OCI-LY1 (cell line): ENCODE measurements at regions not wholly inside any gene's neighbourhood (a gene's known extent, or its start where the extent isn't known, plus 50 kb on each side); places are given as distances from the start of the nearest gene placed in this dataset.

ENCODE experiments used
- CTCF ChIP-seq: fragments of 200-600 bp; sonication (generic), shearing (Covaris generic); IDR thresholded peaks from 2 replicates; pipeline ENCODE4 v1.5.1; 2017; ENCODE audit warnings: mild to moderate bottlenecking, antibody characterized with exemption, low read length, moderate library complexity, mixed read lengths
- EZH2 ChIP-seq: fragments of 200-600 bp; sonication (generic), shearing (Covaris generic); IDR thresholded peaks from 2 replicates; pipeline ENCODE4 v1.8.0; 2017; ENCODE audit warnings: borderline replicate concordance, mixed run types, mild to moderate bottlenecking, antibody characterized with exemption, low read length, moderate library complexity, mixed read lengths

- no peak for TF ChIP-seq CTCF
- no peak for TF ChIP-seq EZH2
Measured at GRCh38 chr5:42337143-42337542, 86.1 kb upstream of the GHR start.
